ENCODE measurements at regions not wholly inside any gene's neighbourhood (a gene's known extent, or its start where the extent isn't known, plus 50 kb on each side); places are given as distances from the start of the nearest gene placed in this dataset.

DNA sequence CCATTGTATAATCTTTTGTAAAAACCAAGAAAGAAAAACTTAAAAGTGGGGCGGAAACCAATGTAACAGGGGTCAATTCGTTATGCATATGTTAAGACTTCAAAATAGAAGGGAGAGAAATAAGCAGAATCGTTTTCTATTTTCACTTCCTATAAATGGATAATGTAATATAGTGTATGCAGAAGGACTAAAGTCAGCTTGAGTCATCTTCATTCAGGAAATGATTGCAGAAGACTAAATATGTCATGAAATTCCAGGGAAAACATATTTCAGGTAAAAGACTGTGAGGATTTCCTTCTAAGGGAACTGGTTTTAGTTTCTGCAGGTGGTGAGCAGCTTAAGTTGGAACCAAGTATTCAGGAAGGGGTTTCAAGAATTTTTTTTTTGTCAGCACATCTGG is 753.3 kb downstream of the IRX1 start:
- DNase-seq (ENCODE audit: low read depth): no peak
- H3K4me3 ChIP-seq (ENCODE audit: low read length): no peak overlapping the region
- no peak for TF ChIP-seq CTCF (conservative IDR thresholded peaks at IDR 0.05; ENCODE audit: low read length)

DNA sequence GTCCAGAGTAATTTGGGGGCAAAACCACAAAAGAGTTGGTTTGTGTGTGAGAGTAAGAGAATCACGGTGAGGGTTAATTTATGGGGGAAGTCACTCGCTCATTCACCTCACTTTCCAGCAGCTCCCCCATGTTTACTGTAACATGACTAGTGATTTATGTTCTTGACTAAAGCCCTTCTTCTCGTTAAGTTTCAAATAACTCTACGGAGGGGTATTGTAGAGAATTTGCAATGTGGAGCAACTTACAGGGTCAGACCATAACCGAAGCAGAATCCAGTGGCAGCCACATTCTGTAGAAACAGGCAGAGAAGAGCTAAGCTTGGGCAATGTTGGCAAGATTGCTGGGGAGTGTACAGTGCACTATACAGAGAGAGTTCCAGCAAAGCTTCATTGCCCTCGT is 760.6 kb downstream of the IRX1 start:
- no peak for DNase-seq (ENCODE audit: low read depth)
- H3K4me3 ChIP-seq (ENCODE audit: low read length): no peak overlapping the region
- TF ChIP-seq CTCF (conservative IDR thresholded peaks at IDR 0.05; ENCODE audit: low read length): no peak

DNA sequence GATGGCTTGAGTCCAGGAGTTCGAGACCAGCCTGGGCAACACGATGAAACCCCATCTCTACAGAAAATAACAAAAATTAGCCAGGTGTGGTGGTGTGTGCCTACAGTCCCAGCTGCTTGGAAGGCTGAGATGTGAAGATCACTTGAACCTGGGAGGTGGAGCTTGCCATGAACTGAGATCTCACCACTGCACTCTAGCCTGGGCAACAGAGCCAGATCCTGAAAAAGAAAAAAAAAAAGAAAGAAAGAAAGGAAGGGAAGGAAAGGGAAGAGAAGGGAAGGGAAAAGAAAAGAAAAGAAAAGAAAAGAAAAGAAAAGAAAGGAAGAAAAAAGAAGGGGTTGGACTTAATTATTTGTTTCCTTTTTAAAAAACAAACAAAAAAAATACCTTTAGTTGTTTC is 764.2 kb downstream of the IRX1 start:
- no peak overlapping the region for H3K4me3 ChIP-seq (ENCODE audit: low read length)
- DNase-seq (ENCODE audit: low read depth): no peak
- no peak for TF ChIP-seq CTCF (conservative IDR thresholded peaks at IDR 0.05; ENCODE audit: low read length)

DNA sequence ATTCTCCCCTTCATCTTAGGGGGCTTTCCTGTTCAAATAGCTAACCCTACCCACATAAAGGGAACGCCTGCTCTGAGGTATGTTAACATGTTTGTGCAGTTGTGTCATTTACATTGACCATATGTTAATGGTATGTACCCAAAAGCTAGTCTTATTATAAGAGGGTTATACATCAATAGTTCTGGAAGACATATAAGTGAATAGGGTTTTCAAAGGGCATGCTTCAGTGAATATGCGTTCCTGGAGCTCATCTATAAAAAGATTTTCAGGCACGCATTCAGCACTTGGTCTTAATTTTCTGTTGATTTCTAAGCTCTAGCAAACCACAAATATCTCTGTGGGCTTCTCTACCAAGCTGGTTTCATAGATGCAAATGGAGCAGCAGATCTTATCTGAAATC is 766.1 kb downstream of the IRX1 start:
- no peak for DNase-seq (ENCODE audit: low read depth)
- no peak for TF ChIP-seq CTCF (conservative IDR thresholded peaks at IDR 0.05; ENCODE audit: low read length)
- H3K4me3 ChIP-seq (ENCODE audit: low read length): no peak overlapping the region

- TF ChIP-seq CTCF (conservative IDR thresholded peaks at IDR 0.05; ENCODE audit: low read length): no peak
- no peak overlapping the region for H3K4me3 ChIP-seq (ENCODE audit: low read length)
- DNase-seq (ENCODE audit: low read depth): no peak
Measured at GRCh38 chr5:4362411-4362810, 766.8 kb downstream of the IRX1 start.

DNA sequence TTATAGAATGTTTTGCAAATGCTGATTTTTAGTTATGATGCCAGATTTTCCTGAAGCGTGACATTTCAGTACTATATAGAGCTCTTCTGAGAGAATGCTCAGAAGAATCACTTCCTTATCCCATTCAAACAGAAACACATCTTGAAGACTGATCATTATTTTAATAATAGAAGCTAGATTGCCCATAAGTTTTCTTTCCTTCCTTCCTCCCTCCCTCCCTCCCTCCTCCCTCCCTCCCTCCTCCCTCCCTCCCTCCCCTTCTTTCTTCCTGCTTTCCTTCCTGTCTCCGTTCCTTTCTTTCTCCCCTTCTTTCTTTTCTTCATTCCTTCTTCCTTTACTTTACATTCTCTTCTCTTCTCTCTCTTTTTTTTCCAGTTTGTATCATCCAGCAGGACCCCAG is 767.4 kb downstream of the IRX1 start:
- H3K4me3 ChIP-seq (ENCODE audit: low read length): no peak overlapping the region
- TF ChIP-seq CTCF (conservative IDR thresholded peaks at IDR 0.05; ENCODE audit: low read length): no peak
- no peak for DNase-seq (ENCODE audit: low read depth)

DNA sequence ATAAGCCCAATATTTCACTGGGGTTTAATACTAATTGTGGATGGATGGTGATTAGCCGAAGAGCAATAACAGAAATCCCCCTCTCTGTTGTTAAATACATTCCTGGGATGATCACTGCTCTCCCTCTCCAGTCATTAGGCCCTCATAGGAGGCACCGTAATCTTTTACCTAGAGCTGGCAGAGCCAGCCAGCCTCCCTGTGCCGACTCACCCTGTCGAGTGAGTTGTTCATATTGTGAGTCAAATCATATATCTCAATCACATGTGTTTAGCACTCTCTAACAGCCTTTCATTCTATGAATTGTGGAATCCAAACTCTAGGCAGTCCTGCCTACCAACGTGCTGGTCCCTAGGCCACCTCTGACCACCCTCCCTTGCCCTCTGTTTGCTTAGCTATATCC is 771.0 kb downstream of the IRX1 start:
- no peak for TF ChIP-seq CTCF (conservative IDR thresholded peaks at IDR 0.05; ENCODE audit: low read length)
- H3K4me3 ChIP-seq (ENCODE audit: low read length): no peak overlapping the region
- DNase-seq (ENCODE audit: low read depth): no peak

All from AG10803 (cell line).